GM12865 (cell line): ENCODE measurements at regions not wholly inside any gene's neighbourhood (a gene's known extent, or its start where the extent isn't known, plus 50 kb on each side); places are given as distances from the start of the nearest gene placed in this dataset.

Source experiments
- DNase-seq: peaks from one replicate; pipeline ENCODE4 v3.0.0; 2010; ENCODE audit warnings: low read depth
- H3K4me3 ChIP-seq: 2 replicates; pipeline ENCODE4 v1.5.1; 2011; ENCODE audit warnings: mild to moderate bottlenecking, low read depth, low read length, control low read depth
- TF ChIP-seq, protein P1 (sequence below): IDR thresholded peaks from 2 replicates; pipeline ENCODE4 v1.5.1; 2011; ENCODE audit warnings: low read length, control low read depth, low read depth, inconsistent platforms; ENCODE audit not compliant: insufficient read depth; ENCODE audit errors: missing control alignments

DNA sequence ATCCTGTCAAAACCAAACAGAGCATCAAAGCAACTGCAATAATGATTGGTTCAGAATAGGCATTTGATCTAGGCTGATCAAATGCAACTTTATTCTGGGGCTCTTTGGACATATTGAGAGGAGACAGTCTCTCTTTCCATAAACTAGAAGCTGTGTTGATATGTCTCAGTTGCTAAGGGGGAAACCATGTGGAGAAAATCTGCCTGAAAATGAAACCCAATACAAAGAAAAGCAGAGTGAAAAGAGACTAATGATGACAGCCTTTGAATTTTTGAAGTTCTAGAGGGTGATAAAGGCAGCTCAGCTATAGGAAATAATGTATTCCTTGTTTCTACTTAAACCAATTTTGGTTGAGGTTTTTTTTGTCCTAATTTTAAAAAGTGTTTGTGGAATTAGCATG, 941.8 kb upstream of the POT1 start:
- H3K4me3 ChIP-seq = no peak overlapping the region
- TF ChIP-seq, protein P1, sequence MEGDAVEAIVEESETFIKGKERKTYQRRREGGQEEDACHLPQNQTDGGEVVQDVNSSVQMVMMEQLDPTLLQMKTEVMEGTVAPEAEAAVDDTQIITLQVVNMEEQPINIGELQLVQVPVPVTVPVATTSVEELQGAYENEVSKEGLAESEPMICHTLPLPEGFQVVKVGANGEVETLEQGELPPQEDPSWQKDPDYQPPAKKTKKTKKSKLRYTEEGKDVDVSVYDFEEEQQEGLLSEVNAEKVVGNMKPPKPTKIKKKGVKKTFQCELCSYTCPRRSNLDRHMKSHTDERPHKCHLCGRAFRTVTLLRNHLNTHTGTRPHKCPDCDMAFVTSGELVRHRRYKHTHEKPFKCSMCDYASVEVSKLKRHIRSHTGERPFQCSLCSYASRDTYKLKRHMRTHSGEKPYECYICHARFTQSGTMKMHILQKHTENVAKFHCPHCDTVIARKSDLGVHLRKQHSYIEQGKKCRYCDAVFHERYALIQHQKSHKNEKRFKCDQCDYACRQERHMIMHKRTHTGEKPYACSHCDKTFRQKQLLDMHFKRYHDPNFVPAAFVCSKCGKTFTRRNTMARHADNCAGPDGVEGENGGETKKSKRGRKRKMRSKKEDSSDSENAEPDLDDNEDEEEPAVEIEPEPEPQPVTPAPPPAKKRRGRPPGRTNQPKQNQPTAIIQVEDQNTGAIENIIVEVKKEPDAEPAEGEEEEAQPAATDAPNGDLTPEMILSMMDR = no peak
- DNase-seq = no peak

DNA sequence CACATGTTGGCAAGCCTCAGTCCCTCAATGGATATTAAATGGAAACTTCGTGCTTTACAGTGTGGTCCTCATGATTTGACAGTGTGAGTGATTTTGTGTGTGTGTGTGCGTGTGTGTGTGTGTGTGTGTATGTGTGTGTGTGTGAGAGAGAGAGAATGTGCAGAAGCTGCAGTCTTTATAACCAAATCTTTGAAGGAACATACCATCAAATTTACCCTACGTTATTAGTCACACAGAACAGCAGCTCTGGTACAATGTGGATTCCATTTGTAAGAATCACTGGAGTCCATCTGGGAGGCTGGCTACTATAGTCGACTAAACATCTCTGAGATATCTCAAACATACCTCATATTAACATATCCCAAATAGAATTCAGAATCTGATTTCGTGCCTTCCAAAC, 928.0 kb upstream of the POT1 start:
- no peak for DNase-seq
- TF ChIP-seq, protein P1 = no peak
- H3K4me3 ChIP-seq = no peak overlapping the region

DNA sequence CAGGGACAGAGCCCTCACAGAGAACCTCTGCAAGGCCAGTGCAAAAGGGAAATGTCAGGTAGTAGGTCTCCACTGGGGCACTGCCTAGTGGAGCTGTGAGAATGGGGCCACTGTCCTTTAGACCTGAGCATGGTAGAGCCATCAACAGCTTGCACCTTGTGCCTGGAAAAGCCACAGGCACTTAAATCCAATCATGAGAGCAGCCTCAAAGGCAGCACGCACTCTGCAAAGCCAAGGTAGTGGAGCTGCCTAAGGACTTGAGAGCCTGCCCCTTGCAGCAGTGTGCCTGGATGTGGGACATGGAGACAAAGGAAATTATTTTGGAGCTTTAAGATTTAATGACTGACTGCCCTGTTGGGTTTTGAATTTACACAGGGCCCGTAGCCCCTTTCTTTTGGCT, 918.5 kb upstream of the POT1 start:
- TF ChIP-seq, protein P1 = no peak
- H3K4me3 ChIP-seq = no peak overlapping the region
- no peak for DNase-seq

DNA sequence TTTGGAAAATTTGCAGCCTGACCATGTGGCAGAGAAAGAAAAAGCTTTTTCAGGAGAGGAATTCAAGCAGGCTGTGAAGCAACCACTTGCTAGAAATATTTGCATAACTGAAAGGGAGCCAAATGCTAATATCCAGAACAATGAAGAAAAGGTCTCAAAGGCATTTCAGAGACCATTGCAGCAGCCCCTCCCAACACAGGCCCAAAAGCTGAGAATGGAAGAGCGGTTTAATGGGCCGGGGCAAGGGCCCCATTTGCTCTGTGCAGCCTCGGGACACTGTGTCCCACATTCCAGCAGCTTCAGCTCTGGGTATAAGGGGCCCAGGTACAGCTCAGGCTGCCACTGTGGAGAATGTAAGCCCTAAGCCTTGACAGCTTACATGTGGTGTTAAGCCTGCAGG, 918.1 kb upstream of the POT1 start:
- TF ChIP-seq, protein P1 = no peak
- H3K4me3 ChIP-seq = no peak overlapping the region
- DNase-seq = no peak

DNA sequence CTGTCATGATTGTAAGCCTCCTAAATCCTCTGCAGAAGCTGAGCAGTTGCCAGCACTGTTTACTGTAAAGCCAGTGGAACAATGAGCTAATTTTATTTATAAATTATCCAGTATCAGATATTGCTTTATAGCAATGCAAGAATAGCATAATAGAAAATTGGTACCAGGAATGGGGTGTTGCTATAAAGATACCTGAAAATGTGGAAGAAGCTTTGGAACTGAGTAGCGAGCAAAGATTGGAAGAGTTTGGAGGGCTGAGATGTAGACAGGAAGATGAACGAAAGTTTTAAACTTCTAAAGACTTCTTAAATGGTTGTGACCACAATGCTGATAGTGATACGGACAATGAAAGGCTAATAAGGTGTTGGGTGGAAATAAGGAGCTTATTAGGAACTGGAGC, 917.4 kb upstream of the POT1 start:
- TF ChIP-seq, protein P1 = no peak
- H3K4me3 ChIP-seq = no peak overlapping the region
- no peak for DNase-seq

DNA sequence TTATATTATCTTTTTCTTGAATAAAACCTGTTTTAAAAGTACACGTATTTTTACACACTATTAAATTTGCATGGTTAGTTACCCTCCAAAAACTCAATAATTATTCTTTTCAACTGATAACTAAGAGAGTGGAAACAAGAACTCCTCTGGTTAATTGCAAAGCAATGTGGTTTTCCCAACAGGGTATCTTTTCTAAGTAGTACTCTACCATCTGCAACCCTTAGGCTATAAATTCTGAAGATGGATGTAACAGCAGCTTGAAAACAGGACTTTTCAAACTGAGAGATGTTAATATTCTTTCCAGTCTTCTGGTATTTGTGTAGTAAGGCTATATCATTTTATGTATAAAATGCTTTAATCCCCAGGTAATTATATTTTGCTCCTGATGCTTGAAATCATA, 916.1 kb upstream of the POT1 start:
- no peak for DNase-seq
- H3K4me3 ChIP-seq = no peak overlapping the region
- TF ChIP-seq, protein P1 = no peak

DNA sequence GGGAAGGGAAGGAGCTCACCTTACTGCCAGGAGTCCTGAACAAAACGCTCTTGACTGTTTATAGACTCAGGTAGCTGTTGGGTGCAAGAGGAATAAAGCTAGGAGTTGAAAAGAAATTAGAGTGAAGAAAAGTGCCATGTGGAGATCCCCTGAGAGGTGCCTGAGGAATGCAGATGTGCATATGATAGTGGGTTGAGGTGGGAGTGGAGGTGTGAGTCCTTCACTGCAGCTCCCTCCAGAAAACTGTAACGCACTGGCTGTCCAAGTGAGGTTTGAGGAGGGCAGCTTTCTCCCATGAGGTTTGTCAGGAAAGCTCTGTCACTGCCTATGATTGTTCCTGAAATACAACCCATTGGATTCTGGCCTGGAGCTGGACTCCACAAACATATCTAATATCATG, 904.8 kb upstream of the POT1 start:
- TF ChIP-seq, protein P1 = no peak
- no peak for DNase-seq
- no peak overlapping the region for H3K4me3 ChIP-seq
